Esophagus squamous epithelium (tissue), 4 donors: ENCODE measurements at regions not wholly inside any gene's neighbourhood (a gene's known extent, or its start where the extent isn't known, plus 50 kb on each side); places are given as distances from the start of the nearest gene placed in this dataset.

Experiments
- CTCF ChIP-seq, 6 experiments: fragments of 450-650 bp in 4 of 6; fragments of 200-600 bp in 2 of 6; sonication (generic) in 2 of 6; IDR thresholded peaks; one replicate each; pipeline ENCODE4 v1.5.1; 2016 to 2019; ENCODE audit warnings: antibody characterized with exemption in 6 of 6, mild to moderate bottlenecking in 4 of 6, moderate library complexity in 4 of 6
- POLR2A ChIP-seq, 4 donors: fragments of 450-650 bp; IDR thresholded peaks; one replicate each; pipeline ENCODE4 v1.6.1; 2017; ENCODE audit warnings: antibody characterized with exemption in 4 of 4, mild to moderate bottlenecking in 4 of 4, moderate library complexity in 3 of 4

- TF ChIP-seq CTCF (IDR thresholded peaks at IDR 0.05) = no peak
- TF ChIP-seq POLR2A (IDR thresholded peaks at IDR 0.05) = no peak
Measured at GRCh38 chr22:44617828-44618227, 84.2 kb upstream of the PRR5 start.
